GM23338 (cell line): ENCODE measurements at regions not wholly inside any gene's neighbourhood (a gene's known extent, or its start where the extent isn't known, plus 50 kb on each side); places are given as distances from the start of the nearest gene placed in this dataset.

Source experiments
- ATAC-seq: fragments of 200-7000 bp; cut with Tn5 transposase; 3 replicates; pipeline ENCODE4 v1.9.1; 2020
- DNase-seq: peaks from one replicate; pipeline ENCODE4 v3.0.0-alpha.2; 2015; ENCODE audit warnings: low spot score
- H2AFZ ChIP-seq: fragments of 200-600 bp; sonication (generic); 2 replicates; pipeline ENCODE4 v1.8.0; 2016; ENCODE audit warnings: antibody characterized with exemption, mild to moderate bottlenecking, moderate library complexity
- H3F3A ChIP-seq: fragments of 200-600 bp; sonication (generic); replicated peaks from 2 replicates; pipeline ENCODE4 v1.8.0; 2017; ENCODE audit warnings: antibody characterized with exemption, mixed run types, low read depth
- H3K27ac ChIP-seq: fragments of 200-600 bp; sonication (generic); 2 replicates; pipeline ENCODE4 v1.6.1; 2016; ENCODE audit warnings: low read depth
- H3K27me3 ChIP-seq: fragments of 200-600 bp; sonication (generic); 2 replicates; pipeline ENCODE4 v1.8.0; 2016; ENCODE audit warnings: mild to moderate bottlenecking, mixed run types, moderate library complexity; ENCODE audit not compliant: insufficient read depth
- H3K36me3 ChIP-seq: fragments of 200-600 bp; sonication (generic); 2 replicates; pipeline ENCODE4 v1.8.0; 2016; ENCODE audit warnings: mild to moderate bottlenecking; ENCODE audit not compliant: insufficient read depth
- H3K4me1 ChIP-seq: fragments of 200-600 bp; sonication (generic); 2 replicates; pipeline ENCODE4 v1.8.0; 2016; ENCODE audit warnings: mild to moderate bottlenecking, moderate library complexity; ENCODE audit not compliant: insufficient read depth
- H3K4me2 ChIP-seq: fragments of 200-600 bp; sonication (generic); 2 replicates; pipeline ENCODE4 v1.7.1; 2017; ENCODE audit warnings: mixed run types
- H3K4me3 ChIP-seq: fragments of 200-600 bp; sonication (generic); 2 replicates; pipeline ENCODE4 v1.6.1; 2016; ENCODE audit warnings: mixed run types
- H3K79me2 ChIP-seq: fragments of 200-600 bp; sonication (generic); replicated peaks from 2 replicates; pipeline ENCODE4 v1.8.0; 2017; ENCODE audit warnings: mild to moderate bottlenecking; ENCODE audit not compliant: insufficient read depth
- H3K9me2 ChIP-seq: fragments of 200-600 bp; sonication (generic); 2 replicates; pipeline ENCODE4 v1.8.0; 2017; ENCODE audit not compliant: insufficient read depth
- H4K20me1 ChIP-seq: fragments of 200-600 bp; sonication (generic); replicated peaks from 2 replicates; pipeline ENCODE4 v1.8.0; 2017; ENCODE audit warnings: mild to moderate bottlenecking; ENCODE audit not compliant: insufficient read depth
- H3K27ac Mint-ChIP-seq: 2 replicates; pipeline ENCODE4 v1.8.0; 2020; ENCODE audit warnings: inconsistent platforms, mild to moderate bottlenecking, moderate library complexity, mixed read lengths
- H3K27me3 Mint-ChIP-seq: 3 replicates; pipeline ENCODE4 v1.8.0; 2022; ENCODE audit warnings: low read depth, mild to moderate bottlenecking, moderate library complexity, mixed read lengths, inconsistent platforms; ENCODE audit not compliant: insufficient read depth, poor library complexity
- H3K36me3 Mint-ChIP-seq: 3 replicates; pipeline ENCODE4 v1.8.0; 2021; ENCODE audit warnings: low read depth, mild to moderate bottlenecking, inconsistent platforms, moderate library complexity, mixed read lengths
- H3K4me1 Mint-ChIP-seq: 3 replicates; pipeline ENCODE4 v1.8.0; 2020; ENCODE audit warnings: mild to moderate bottlenecking, inconsistent platforms, mixed read lengths
- H3K4me3 Mint-ChIP-seq: 3 replicates; pipeline ENCODE4 v1.8.0; 2021; ENCODE audit warnings: moderate library complexity, mild to moderate bottlenecking, inconsistent platforms, mixed read lengths
- H3K9me3 Mint-ChIP-seq: 3 replicates; pipeline ENCODE4 v1.8.0; 2020; ENCODE audit warnings: moderate library complexity, mild to moderate bottlenecking, inconsistent platforms, mixed read lengths
- CREB1 ChIP-seq: fragments of 250-450 bp; sonication (Bioruptor Pico); IDR thresholded peaks from 2 replicates; pipeline ENCODE4 v1.5.0; 2020; ENCODE audit warnings: low read depth, mild to moderate bottlenecking, moderate library complexity
- EZH2 ChIP-seq: fragments of 200-600 bp; sonication (generic); IDR thresholded peaks from one replicate; pipeline ENCODE4 v1.8.0; 2017; ENCODE audit warnings: antibody characterized with exemption, mild to moderate bottlenecking, low read depth; ENCODE audit not compliant: unreplicated experiment
- EZH2phosphoT487 ChIP-seq: fragments of 200-600 bp; sonication (generic); IDR thresholded peaks from one replicate; pipeline ENCODE4 v1.8.1; 2018; ENCODE audit warnings: antibody characterized with exemption; ENCODE audit not compliant: unreplicated experiment
- JUNB ChIP-seq: IDR thresholded peaks from one replicate; pipeline ENCODE4 v1.6.1; 2016; ENCODE audit warnings: antibody characterized with exemption; ENCODE audit not compliant: unreplicated experiment
- NANOG ChIP-seq: IDR thresholded peaks from 2 replicates; pipeline ENCODE4 v1.6.1; 2016; ENCODE audit warnings: antibody characterized with exemption, borderline replicate concordance
- POLR2AphosphoS5 ChIP-seq: IDR thresholded peaks from 2 replicates; pipeline ENCODE4 v1.6.1; 2016; ENCODE audit warnings: antibody characterized with exemption, low read depth
- REST ChIP-seq: IDR thresholded peaks from one replicate; pipeline ENCODE4 v1.6.1; 2018; ENCODE audit warnings: antibody characterized with exemption; ENCODE audit not compliant: unreplicated experiment
- STAT1 ChIP-seq: IDR thresholded peaks from one replicate; pipeline ENCODE4 v1.6.1; 2016; ENCODE audit warnings: antibody characterized with exemption; ENCODE audit not compliant: unreplicated experiment
- ZNF114 ChIP-seq: fragments of 250-450 bp; sonication (Bioruptor Pico); IDR thresholded peaks from 2 replicates; pipeline ENCODE4 v1.5.0; 2020; ENCODE audit warnings: mild to moderate bottlenecking, moderate library complexity
- ZNF331 ChIP-seq: fragments of 250-450 bp; sonication (Bioruptor Pico); IDR thresholded peaks from 2 replicates; pipeline ENCODE4 v1.5.0; 2020; ENCODE audit warnings: low read depth, mild to moderate bottlenecking, moderate library complexity
- ZNF462 ChIP-seq: fragments of 250-450 bp; sonication (Bioruptor Pico); IDR thresholded peaks from 2 replicates; pipeline ENCODE4 v1.5.0; 2020; ENCODE audit warnings: mild to moderate bottlenecking, moderate library complexity

GRCh38 chr13:73898899-73899298, 235.3 kb downstream of the KLF12 start (continued):
- no peak for TF ChIP-seq EZH2
- TF ChIP-seq STAT1, result no peak
- no peak for TF ChIP-seq ZNF114 (CRISPR knock-in tag)
- no peak for TF ChIP-seq EZH2phosphoT487
- no peak for TF ChIP-seq CREB1
- TF ChIP-seq ZNF331, result no peak
- TF ChIP-seq REST, result no peak

- no peaks in the 10 kb centered on the region for H3F3A ChIP-seq
- no peaks in the 10 kb centered on the region for H3K79me2 ChIP-seq
- no peak overlapping the region for H3K27ac ChIP-seq
- no peaks in the 10 kb centered on the region for H3K9me2 ChIP-seq
- DNase-seq (no peak), ATAC-seq (no peak)
- no peaks in the 10 kb centered on the region for H3K27me3 Mint-ChIP-seq
- H3K4me3 Mint-ChIP-seq, result no peak overlapping the region
- no peaks in the 10 kb centered on the region for H3K9me3 Mint-ChIP-seq
- H3K36me3 ChIP-seq, result no peaks in the 10 kb centered on the region
- H4K20me1 ChIP-seq, result no peaks in the 10 kb centered on the region
- TF ChIP-seq JUNB (no peak), NANOG (no peak), ZNF462 (CRISPR knock-in tag) (no peak), POLR2AphosphoS5 (no peak)
- peaks cover 10% of the 10 kb centered on the region for H3K27me3 ChIP-seq
- H3K4me3 ChIP-seq, result no peak overlapping the region
- no peak overlapping the region for H3K27ac Mint-ChIP-seq
- no peaks in the 10 kb centered on the region for H3K36me3 Mint-ChIP-seq
- H3K4me1 ChIP-seq, result no peaks in the 10 kb centered on the region
- peaks cover 11% of the 10 kb centered on the region for H3K4me1 Mint-ChIP-seq
- H3K4me2 ChIP-seq, result no peak overlapping the region
- no peak overlapping the region for H2AFZ ChIP-seq
These were observed 235.9 kb downstream of the KLF12 start for GRCh38 chr13:73898276-73898675.
